PC-3 (cell line): ENCODE measurements at regions not wholly inside any gene's neighbourhood (a gene's known extent, or its start where the extent isn't known, plus 50 kb on each side); places are given as distances from the start of the nearest gene placed in this dataset.

Source experiments
- EZH2 ChIP-seq: fragments of 300-600 bp; sonication (generic); IDR thresholded peaks from one replicate; pipeline ENCODE4 v1.6.1; 2017; ENCODE audit warnings: antibody characterized with exemption, mild to moderate bottlenecking, low read length; ENCODE audit not compliant: unreplicated experiment
- TF ChIP-seq, protein P1 (sequence below): fragments of 300-600 bp; sonication (generic); conservative IDR thresholded peaks from 2 replicates; pipeline ENCODE4 v1.5.1; 2017; ENCODE audit warnings: antibody characterized with exemption, low read depth, mild to moderate bottlenecking, low read length

DNA sequence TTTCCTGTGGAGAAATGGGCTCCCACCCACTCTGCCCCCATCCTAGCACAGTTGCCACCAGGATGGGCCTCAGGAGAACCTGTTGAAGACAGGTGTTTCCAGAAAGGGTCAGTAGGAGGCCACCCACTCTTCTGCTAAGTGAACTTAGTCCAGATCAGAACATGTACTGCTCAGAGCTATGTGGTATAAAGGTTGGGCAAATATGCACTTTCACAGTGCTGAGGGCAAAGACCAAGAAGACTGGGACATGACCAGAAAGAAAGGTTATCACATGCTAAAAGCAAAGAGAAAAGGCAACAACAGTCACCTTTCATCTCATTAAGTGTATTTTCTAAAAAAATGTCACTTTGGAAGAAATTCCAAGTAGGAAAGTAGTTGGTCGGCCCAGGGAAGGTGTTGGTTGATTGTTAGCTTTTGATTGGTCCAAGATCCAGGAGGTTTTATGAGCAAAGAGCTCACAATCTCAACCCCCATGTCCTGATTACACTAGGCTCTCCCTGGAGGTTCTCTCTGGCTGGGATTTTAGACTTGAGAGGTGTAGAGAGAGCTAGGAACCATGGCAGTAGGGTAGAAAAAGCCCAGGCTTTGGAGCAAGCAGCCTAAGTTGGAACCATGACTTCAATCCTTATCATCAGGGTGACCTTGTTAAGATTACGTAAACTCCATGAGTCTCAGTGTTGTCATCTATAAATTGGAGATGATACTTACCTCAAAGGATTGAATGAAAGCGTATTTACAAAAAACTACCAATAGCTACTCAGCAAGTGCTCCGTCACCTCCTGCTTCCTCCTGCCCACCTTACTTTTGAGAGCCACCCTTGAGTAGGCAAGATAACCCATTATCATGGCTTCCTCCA, 102.6 kb downstream of the GLUL start:
- no peak for TF ChIP-seq EZH2
- TF ChIP-seq, protein P1, sequence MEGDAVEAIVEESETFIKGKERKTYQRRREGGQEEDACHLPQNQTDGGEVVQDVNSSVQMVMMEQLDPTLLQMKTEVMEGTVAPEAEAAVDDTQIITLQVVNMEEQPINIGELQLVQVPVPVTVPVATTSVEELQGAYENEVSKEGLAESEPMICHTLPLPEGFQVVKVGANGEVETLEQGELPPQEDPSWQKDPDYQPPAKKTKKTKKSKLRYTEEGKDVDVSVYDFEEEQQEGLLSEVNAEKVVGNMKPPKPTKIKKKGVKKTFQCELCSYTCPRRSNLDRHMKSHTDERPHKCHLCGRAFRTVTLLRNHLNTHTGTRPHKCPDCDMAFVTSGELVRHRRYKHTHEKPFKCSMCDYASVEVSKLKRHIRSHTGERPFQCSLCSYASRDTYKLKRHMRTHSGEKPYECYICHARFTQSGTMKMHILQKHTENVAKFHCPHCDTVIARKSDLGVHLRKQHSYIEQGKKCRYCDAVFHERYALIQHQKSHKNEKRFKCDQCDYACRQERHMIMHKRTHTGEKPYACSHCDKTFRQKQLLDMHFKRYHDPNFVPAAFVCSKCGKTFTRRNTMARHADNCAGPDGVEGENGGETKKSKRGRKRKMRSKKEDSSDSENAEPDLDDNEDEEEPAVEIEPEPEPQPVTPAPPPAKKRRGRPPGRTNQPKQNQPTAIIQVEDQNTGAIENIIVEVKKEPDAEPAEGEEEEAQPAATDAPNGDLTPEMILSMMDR, result no peak
